GM18870 (cell line): ENCODE measurements at regions not wholly inside any gene's neighbourhood (a gene's known extent, or its start where the extent isn't known, plus 50 kb on each side); places are given as distances from the start of the nearest gene placed in this dataset.

Source experiments
- ATAC-seq: cut with Tn5 transposase; IDR thresholded peaks from one replicate; pipeline ENCODE4 v1.9.1; 2021; ENCODE audit warnings: moderate library complexity; ENCODE audit not compliant: unreplicated experiment

DNA sequence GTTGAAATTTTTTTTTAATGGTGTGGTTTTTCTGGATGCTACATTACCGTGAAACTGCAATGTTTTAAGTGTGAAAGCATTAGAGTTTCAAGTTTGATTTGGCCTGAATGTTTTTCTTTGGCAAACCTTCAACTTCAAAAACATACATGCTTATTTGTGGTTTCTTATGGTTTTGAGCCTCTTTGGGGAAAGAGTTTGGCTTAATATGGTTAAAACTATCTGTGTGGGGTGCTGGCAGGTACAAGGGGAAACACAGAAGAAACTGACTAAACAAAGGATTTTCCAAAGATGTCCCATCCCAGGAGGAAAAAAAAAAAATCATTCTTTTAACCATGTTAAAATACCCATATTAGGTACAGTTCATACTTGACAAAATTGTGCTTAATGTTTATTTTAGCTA is 121.1 kb downstream of the HGF start:
- no peak for ATAC-seq

DNA sequence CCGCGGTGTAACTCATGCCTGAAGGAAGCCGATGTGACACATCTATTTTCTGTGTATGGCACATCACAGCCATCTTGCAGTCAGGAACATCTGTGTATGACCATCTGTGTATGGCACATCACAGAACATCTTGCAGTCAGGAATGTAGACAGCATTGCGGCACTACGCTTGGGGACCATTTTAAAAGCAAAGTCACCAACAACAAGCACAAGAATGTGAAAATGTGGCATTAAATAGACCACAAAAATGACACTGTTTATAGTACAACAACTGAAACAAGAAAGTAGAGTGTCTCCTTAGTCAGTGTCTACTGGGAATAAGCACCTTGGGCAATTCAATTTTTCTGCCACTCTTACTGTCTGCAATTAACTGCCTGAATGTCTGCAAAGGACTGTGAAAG is 124.4 kb downstream of the HGF start:
- ATAC-seq: no peak

DNA sequence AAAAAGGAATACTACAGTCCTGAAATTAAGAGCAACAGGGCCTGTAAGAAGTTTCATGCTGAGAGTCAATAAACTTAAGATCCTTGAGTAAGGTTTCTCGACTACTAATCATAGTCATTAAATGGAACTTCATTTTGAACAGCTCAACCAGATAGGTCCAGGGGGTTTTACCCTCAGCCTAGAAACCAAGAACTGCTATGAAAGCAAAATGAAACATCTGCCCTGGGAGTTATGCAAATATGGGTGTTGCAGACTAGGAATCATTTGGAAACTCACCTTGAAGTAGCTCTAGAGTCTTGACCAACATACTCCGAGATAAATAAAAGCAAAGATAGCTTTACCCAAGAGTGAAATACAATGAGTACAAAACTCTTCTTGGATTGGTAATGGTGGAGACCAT is 128.0 kb downstream of the HGF start:
- ATAC-seq: peak; percentile 69

DNA sequence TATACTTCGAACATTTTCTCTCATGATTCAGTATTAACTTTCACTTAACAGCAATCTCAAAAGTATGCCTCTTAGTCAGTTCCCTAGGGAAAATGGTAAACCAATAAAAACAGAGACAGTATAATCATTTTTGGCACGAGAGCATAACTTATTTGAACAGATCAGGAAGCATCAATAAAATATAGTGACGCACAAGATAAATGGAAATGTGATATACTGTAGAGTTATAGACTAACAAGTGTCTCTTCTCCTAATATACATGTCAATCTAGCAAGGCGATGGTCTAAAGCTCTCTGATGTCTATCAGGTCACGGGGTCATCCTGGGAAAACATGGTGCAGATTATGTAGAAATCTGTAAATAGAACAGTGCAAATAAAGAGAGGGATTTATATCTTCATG is 131.6 kb downstream of the HGF start:
- no peak for ATAC-seq

DNA sequence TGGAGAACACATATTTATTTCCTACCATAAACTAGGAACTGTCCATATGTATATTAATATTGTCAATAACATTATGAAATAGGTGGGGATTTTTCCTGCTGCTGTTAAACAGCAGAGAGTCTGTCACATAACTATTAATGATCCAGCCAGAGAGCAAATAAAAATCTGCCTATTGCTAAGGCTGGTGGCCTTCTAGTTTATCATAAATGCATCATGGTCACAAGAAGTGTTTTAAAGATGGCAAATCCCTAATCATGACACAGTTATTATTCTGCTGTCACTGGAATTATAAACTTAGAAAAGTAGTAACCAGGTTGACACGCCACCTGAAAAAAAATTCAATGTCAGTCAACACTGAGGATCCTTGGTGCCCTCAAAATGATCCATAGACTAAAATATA is 132.3 kb downstream of the HGF start:
- ATAC-seq: no peak

DNA sequence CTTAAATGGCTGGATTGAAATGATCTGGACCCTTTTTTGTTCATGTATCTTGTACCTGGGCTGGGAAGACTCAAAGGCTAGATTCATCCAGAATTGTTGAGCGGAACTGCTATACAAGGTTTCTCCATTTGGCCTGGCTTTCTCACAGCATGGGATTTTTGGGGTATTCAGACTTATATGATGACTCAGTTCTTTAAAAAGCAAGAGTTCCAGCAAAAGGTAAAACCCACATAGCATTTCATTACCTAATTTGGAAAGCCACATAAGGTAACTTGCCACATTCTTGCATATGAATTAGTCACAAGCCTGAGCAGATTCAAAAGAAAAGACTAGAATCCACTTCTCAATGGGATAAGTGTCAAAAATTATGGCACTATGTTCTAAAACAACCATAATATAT is 137.4 kb downstream of the HGF start:
- no peak for ATAC-seq

DNA sequence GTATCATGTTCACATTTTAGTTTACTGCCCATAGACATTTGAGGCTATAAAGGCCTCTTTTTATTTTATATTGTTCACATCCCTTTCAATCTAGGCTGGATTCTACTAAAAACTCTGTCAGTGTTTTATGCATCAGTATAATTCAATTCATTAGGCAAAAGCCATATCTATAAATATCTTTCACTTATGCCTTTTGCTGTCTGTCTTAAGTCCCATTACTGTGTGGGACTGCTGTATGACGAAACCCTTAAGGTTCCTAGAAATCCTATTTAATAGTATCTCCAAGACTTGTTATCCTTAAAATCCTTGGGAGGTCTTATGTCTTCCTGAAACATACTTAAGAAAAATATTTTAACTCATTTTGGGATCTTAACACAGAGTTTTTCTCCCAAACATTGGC is 139.2 kb downstream of the HGF start:
- no peak for ATAC-seq

DNA sequence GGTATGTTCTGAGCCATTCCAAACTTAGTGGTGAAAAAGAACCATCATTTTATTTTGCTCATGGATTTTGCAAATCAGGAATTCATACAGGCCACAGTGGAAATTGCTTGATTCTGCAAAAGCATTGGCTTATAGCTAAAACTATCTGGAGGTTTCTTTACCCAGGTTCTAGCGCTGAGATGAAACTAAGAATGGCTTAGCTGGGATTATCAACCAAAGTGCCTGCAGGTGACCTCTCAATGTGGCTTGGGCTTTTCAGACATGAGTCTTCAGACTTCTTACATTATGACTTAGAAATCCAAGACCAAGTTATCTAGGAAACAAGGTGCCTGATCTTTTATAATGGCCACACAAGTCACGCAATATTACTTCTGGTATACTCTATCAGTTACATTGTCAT is 140.1 kb downstream of the HGF start:
- no peak for ATAC-seq

DNA sequence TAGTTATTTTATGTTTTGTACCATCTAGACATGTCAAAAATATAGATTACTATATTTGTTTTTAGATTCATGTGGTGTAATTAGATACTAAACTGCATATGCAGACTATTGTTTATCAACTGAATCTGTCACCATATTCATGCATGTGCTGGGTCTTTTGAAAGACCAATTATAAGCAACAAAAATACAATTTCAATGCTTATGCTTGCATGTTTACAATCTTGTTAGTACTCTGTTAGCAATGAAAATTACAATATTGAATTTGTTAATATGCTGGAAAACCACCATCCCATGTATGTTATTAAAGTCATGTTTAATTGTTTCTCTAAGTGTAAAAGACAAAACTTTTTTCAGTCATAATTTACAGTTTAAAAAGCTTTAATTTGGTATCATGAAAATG is 140.9 kb downstream of the HGF start:
- ATAC-seq: no peak

DNA sequence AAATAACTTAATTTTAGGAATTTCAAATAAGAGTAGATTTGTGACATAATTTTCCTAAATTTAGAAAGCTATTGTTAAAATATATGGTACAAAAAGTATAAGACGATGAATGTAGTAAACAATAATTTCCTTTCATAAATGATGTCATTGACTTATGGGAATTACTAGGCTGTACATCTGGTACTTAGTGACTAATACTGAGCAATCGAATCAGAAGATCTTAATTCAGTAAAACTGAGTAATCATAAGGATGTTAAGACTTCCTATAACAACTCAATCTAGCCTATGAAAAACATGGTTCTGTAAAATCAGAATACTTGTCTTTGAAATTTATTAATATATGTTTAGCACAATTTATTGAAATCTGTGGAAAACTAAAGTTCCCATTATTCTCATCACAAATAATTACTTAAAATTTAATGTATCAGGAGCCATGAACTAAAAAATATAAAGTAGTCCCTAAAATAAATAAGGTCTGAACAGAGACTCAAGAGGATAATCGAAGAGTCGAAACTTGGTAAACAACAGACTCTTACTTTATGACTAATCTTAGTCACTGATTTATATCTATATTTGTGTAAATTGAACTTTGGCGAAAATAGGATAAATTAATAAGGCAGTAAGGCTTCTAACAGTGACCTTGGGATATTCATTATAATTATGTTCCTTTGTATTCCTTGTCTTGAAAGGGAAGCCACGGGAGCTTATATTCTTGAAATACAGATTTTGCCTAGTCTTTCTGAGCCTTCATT is 142.1 kb downstream of the HGF start:
- ATAC-seq: no peak

DNA sequence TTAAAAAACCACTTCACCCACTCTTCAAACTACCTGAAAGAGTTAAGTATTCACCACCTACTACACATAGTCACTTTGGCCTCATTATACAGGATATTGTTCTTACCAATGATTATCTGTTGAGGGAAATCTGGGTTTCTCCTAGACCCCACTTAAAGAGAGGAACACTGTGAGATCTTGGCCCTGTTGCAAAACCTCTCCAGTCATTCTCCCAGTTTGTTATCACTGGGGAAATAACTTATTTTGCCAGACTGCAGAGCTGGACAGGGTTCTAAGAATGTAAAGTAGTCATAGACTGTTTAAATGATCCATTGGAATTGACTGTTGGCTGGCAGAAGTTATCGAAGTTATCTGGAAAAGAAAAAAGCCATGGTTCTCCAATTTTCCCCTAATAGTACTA is 143.8 kb downstream of the HGF start:
- no peak for ATAC-seq

DNA sequence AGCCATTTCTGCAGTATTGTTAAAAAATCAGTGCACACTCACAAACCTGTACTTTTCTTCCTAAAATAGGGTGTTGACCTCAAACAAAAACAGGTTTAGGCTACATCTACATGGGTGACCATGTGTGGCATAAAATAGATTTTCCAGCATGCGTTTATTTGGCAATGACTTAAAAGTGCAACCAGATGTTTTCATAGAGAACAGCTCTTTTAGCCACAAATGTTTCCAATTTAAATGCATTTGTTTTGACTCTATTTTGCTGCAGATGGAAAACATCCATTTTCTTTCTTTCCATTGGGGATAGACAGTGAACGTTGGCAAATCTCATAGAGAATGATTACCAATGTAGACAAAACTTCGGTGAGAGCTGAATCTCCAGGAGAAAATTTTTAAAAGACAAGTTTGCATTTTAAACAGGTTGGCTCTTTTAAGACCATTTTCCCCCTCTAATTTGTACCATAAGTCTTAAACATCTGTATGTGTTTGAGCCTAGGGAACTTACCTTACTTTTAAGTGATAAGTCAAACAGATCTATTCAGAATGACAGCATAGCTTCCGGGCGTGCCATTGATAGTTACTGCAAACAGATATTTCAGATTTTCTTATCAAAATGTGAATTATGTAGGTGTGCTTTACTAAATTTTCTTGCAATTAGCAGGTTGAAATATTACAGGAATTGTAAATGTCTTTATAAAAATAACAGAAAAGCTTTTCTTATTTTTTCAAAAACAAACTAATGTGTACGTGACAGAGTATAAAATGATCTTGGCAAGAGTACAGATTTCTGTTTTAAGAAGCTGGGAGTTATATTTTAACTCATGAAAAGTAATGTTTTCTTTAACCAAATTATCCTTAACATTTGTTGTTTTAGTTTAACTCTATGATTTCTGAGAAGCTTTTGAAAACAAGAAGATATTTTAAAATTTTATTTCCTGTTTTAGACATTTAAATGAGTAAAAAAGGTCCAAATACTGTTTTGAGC is 144.9 kb downstream of the HGF start:
- no peak for ATAC-seq

DNA sequence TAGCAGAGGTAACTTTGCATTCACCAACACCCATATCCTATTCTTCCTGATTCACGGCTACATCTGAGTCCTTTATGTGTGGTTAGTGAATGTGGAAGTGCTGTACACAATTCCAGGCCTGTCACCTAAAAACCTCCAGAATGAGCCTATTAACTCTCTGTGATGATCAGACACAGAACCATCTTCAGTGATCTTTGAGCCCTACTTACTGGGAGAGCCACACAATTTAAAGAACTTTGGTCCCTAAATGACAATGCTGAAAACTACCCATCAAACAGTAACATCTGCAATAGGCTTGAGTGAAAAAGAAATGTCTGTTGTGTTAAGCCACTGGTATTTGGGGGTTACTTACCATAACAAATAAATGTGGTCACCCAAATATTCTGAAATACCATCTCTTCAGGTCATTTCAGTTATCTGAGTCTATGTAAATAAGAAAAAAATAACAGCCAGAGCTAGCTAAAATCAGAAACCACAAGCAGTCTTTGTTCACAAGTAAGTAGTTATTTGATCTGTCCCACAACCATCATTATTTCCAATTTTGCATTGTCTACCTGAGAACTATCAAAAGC is 145.7 kb downstream of the HGF start:
- ATAC-seq: no peak

DNA sequence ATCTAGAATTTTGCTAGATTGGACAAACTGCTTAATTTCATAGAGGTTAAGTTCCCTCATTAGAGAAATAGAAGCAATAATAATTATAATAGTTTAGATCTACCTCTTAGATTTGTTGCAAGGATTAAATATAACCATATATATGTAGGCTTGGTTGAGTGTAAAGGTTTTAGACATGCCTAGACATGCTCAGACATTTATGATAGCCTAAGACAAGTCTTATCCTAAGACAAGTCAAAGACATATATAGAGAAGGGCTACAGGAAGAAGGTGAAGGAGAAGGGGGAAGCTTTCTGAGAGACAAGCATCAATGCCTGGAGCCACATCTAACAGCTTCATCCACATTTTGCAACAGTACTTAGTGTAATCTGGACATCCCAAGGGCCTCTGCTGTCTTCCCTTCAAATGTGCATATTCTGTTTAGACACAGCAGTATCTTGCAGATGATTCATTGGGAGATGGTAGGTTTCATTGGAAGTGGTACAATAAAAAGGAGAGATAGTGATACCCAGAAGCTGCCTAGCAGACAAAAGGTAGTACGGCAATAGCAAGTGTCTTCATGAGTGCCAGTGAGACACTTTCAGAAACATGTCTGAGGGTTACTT is 146.5 kb downstream of the HGF start:
- no peak for ATAC-seq

DNA sequence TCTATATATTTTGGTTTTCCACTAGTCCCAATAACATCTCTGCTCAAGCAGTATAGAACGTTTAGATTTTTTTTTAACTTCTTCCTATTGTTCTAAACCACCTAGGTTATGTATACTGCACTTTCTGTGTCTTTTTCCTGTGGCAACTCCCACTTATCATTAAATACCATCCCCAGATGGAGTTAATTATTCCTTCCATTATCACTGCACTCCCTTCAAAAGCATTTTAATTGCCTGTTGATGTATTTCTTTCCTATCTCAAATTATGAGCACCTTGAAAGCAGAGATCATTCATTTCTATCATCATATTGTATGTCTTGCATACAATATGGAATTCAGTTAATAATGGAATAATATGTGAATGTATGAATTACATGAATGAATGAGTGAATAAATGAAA is 148.0 kb downstream of the HGF start:
- no peak for ATAC-seq

DNA sequence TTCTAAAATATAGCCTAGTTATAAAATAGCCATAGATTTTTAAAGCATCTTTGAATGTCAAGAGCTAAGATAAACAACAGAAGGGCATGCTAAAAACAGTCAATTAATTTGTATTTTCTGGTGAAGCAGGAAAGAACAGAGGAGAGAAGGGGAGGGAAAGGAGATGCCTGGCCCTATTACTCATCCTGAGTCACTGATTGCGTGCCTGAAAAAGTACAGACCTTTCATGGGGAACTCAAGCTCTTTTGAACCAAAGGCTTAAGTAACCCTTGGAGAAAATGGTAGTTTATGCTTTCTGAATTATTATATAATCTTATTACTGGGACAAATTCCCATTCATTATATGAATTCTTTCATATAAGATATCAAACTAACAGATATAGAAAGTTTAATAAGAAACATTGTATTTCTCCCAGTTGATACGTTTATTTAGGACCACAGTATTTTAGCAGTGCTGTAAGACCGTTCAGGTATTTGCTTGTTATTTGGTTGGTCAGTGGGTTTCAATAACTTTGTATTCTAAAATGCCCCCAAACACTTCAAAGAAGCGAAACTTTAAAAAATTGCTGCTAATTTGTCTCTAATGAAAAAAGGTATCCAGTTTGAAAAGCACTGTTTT is 151.3 kb downstream of the HGF start:
- ATAC-seq: no peak

DNA sequence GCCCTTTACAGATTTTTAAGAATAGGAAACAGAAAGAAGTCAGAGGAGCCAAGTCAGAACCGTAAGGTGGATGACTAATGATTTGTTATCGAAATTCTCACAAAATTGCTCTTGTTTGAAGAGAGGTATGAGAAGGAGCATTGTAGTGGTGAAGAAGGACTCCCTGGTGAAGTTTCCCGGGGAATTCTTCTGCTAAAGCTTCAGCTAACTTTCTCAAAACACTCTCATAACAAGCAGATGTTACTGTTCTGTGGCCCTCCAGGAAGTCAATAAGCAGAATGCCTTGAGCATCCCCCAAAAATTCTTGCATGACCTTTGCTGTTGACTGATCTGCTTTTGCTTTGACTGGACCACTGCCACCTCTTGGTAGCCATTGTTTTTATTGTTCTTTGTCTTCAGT is 152.9 kb downstream of the HGF start:
- peak; percentile 69 for ATAC-seq

DNA sequence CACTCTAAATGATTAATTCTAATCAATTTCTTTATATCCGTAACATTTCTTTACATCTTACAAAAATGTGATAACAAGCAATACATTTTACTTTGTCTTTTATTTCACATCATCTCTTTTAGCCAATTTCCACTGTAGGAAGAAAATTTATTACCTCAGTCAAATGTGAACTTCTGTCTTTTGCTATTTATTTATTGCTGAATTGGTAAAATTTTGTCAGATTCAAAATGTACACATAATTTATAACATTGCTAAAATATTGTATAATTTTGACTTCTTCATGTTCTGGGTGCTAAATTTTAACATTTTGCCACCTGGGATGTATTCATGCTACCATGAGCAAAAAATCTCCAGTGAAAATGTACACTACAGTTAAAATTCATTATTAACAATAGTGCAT is 158.0 kb downstream of the HGF start:
- no peak for ATAC-seq

DNA sequence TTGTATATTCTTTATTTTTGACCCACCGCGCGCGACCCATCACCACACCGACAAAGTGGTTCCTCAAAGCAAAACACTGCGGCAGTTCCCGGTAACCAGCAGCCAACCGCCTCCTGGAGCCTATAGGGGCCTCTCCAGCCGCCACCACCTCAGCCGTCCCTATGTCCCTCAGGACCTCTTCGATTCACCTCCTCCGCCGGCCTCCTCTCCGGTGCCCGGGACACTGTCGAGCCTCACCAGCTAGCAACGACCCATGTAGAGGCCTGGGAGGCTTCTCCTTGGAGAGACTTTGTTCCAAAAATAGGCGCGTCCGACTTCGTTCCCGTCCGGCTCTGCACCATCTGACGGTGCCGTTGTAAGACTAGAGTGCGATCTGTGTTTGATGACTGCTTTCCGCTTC is 158.8 kb downstream of the HGF start:
- ATAC-seq: no peak

DNA sequence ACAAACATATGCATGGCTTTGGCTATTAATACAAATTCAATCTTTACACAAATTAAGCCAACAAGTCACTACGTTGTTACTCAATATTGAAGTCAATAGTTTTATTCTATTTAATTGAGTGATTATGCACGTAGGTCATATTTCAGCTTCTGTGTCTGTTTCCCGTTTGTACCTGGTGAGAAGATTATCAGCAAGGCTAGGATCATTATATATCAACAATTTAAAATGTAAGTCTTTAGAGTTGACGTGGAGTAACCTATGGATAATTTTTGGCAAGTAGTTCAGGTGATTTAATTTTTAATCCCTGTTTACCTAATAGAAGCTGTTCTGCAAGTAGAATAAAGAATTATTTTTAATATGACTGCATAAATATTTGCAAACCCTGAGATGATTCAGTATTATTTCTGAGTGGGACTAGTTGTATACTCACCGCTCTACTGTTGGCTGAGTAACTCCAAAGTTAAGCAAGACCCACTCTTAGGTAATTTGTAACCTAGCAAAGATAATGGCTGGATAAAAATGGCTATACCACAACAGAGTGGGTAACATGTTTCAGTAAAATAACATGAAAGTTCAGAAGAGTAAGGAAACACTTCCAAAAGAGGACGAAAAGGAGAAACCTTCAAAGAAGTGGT is 161.0 kb downstream of the HGF start:
- ATAC-seq: no peak

DNA sequence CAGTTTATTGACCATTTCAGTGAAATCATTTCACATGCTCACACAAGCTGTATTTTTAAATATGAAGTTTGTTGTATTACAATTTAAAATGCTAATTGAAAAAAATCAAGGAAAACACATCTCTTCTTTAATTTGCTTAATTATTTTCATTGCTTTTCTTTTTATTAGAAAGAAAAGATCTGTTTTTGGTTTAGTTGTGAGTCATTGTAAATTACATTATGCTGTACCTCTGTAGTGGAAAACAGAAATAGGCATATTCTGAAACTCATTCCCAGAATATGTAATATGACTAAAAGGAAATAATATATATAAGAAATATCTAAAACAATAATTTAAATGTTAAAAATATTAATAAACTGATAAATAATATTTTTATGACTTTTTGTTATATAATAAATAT is 161.9 kb downstream of the HGF start:
- no peak for ATAC-seq
